ENCODE measurements at regions not wholly inside any gene's neighbourhood (a gene's known extent, or its start where the extent isn't known, plus 50 kb on each side); places are given as distances from the start of the nearest gene placed in this dataset.

- H3K27me3 Mint-ChIP-seq (ENCODE audit: low read depth in 2 of 2) = no peaks in the 10 kb centered on the region
Measured at GRCh38 chr12:30396576-30396975, 299.1 kb downstream of the IPO8 start.

DNA sequence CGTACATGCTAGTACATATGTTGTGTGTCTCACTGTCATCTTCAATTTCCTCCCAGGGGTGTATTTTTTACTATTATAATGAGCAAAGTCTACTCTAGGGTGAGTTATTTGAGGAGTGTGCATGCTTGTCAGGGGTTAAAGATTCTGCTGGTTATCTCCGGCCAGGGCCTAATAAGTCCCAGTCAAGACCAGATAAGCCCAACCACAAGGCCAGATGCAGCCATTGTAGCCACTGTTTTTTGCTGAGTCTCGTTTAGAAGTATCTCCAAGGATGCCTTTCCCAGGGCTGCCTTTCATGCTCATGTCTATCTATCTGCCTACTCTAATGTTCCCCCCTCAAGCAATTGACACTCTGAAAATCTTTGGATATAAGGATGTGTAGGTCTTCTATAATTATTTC lies 300.5 kb downstream of the IPO8 start:
- Mint-ChIP-seq H3K36me3 (no peaks in the 10 kb centered on the region), H3K9me3 (peaks cover 10 to 16% of the 10 kb centered on the region in 2 donors), H3K4me1 (no peaks in the 10 kb centered on the region), H3K4me3 (no peak overlapping the region), H3K27me3 (ENCODE audit: low read depth in 2 of 2) (no peaks in the 10 kb centered on the region), H3K27ac (no peak overlapping the region)
- Histone ChIP-seq H3K27ac (ENCODE audit: low read length) (no peak overlapping the region), H3K4me1 (ENCODE audit: control insufficient read depth, insufficient read depth, low read length) (no peaks in the 10 kb centered on the region), H3K36me3 (ENCODE audit: control insufficient read depth, insufficient read depth, low read length) (no peaks in the 10 kb centered on the region), H3K9me3 (ENCODE audit: control insufficient read depth, insufficient read depth, low read length) (peaks cover 3% of the 10 kb centered on the region), H3K27me3 (ENCODE audit: control insufficient read depth, insufficient read depth, low read length) (no peaks in the 10 kb centered on the region), H3K4me3 (ENCODE audit: low read length) (no peak overlapping the region)
- intact Hi-C loops (cut with micrococcal nuclease) = no loop called here
- no peak for DNase-seq
- WGBS (ENCODE audit: insufficient coverage) = 55% methylated on average over 3 of the region's 3 CpGs
- no peak for TF ChIP-seq CTCF (IDR thresholded peaks at IDR 0.05)
- no peak for ATAC-seq

More at GRCh38 chr12:30396576-30396975, 299.1 kb downstream of the IPO8 start:
- Mint-ChIP-seq H3K9me3 (peaks cover 5 to 14% of the 10 kb centered on the region in 2 donors), H3K4me1 (no peaks in the 10 kb centered on the region), H3K27ac (no peak overlapping the region), H3K4me3 (no peak overlapping the region), H3K36me3 (no peaks in the 10 kb centered on the region)
- intact Hi-C loops (cut with micrococcal nuclease) = no loop called here
- Histone ChIP-seq H3K4me3 (ENCODE audit: low read length) (no peak overlapping the region), H3K9me3 (ENCODE audit: control insufficient read depth, insufficient read depth, low read length) (peaks cover 3% of the 10 kb centered on the region), H3K27me3 (ENCODE audit: control insufficient read depth, insufficient read depth, low read length) (no peaks in the 10 kb centered on the region), H3K36me3 (ENCODE audit: control insufficient read depth, insufficient read depth, low read length) (no peaks in the 10 kb centered on the region), H3K4me1 (ENCODE audit: control insufficient read depth, insufficient read depth, low read length) (no peaks in the 10 kb centered on the region), H3K27ac (ENCODE audit: low read length) (no peak overlapping the region)
- no peak for DNase-seq
- WGBS (ENCODE audit: insufficient coverage) = 69% methylated on average over 2 of the region's 2 CpGs
- no peak for TF ChIP-seq CTCF (IDR thresholded peaks at IDR 0.05)
- no peak for ATAC-seq

GRCh38 chr12:30391766-30392366 lies 303.8 kb downstream of the IPO8 start:
- H3K4me1 ChIP-seq (ENCODE audit: control insufficient read depth, insufficient read depth, low read length) = no peaks in the 10 kb centered on the region
- H3K9me3 ChIP-seq (ENCODE audit: control insufficient read depth, insufficient read depth, low read length) = peaks cover 3% of the 10 kb centered on the region
- no peak overlapping the region for H3K27ac Mint-ChIP-seq
- intact Hi-C loops (cut with micrococcal nuclease) = no loop called here
- WGBS (ENCODE audit: insufficient coverage) = 74% methylated on average over 4 of the region's 5 CpGs
- no peak overlapping the region for H3K4me3 Mint-ChIP-seq
- no peak for ATAC-seq
- TF ChIP-seq CTCF (IDR thresholded peaks at IDR 0.05) = no peak
- peaks cover 14 to 16% of the 10 kb centered on the region in 2 donors for H3K9me3 Mint-ChIP-seq
- no peak overlapping the region for H3K4me3 ChIP-seq (ENCODE audit: low read length)
- H3K27me3 ChIP-seq (ENCODE audit: control insufficient read depth, insufficient read depth, low read length) = no peaks in the 10 kb centered on the region
- H3K27me3 Mint-ChIP-seq (ENCODE audit: low read depth in 2 of 2) = no peaks in the 10 kb centered on the region
- H3K36me3 Mint-ChIP-seq = no peaks in the 10 kb centered on the region
- no peaks in the 10 kb centered on the region for H3K4me1 Mint-ChIP-seq
- no peak overlapping the region for H3K27ac ChIP-seq (ENCODE audit: low read length)
- DNase-seq = no peak
- H3K36me3 ChIP-seq (ENCODE audit: control insufficient read depth, insufficient read depth, low read length) = no peaks in the 10 kb centered on the region

GRCh38 chr12:30385706-30386105 lies 310.0 kb downstream of the IPO8 start:
- Mint-ChIP-seq H3K27me3 (ENCODE audit: low read depth in 2 of 2) (no peaks in the 10 kb centered on the region), H3K4me1 (no peaks in the 10 kb centered on the region), H3K27ac (no peak overlapping the region), H3K9me3 (peaks cover 9 to 10% of the 10 kb centered on the region in 2 donors), H3K4me3 (no peak overlapping the region), H3K36me3 (no peaks in the 10 kb centered on the region)
- no peak overlapping the region for H3K4me3 ChIP-seq (ENCODE audit: low read length)
- WGBS (ENCODE audit: insufficient coverage) = 85% methylated on average over 3 of the region's 4 CpGs
- H3K27me3 ChIP-seq (ENCODE audit: control insufficient read depth, insufficient read depth, low read length) = no peaks in the 10 kb centered on the region
- ATAC-seq (no peak), DNase-seq (no peak)
- intact Hi-C loops (cut with micrococcal nuclease) = no loop called here
- no peaks in the 10 kb centered on the region for H3K4me1 ChIP-seq (ENCODE audit: control insufficient read depth, insufficient read depth, low read length)
- H3K9me3 ChIP-seq (ENCODE audit: control insufficient read depth, insufficient read depth, low read length) = no peaks in the 10 kb centered on the region
- no peak overlapping the region for H3K27ac ChIP-seq (ENCODE audit: low read length)
- no peaks in the 10 kb centered on the region for H3K36me3 ChIP-seq (ENCODE audit: control insufficient read depth, insufficient read depth, low read length)
- no peak for TF ChIP-seq CTCF (IDR thresholded peaks at IDR 0.05)

All from natural killer cell (primary cell).